ENCODE measurements at regions not wholly inside any gene's neighbourhood (a gene's known extent, or its start where the extent isn't known, plus 50 kb on each side); places are given as distances from the start of the nearest gene placed in this dataset.

DNA sequence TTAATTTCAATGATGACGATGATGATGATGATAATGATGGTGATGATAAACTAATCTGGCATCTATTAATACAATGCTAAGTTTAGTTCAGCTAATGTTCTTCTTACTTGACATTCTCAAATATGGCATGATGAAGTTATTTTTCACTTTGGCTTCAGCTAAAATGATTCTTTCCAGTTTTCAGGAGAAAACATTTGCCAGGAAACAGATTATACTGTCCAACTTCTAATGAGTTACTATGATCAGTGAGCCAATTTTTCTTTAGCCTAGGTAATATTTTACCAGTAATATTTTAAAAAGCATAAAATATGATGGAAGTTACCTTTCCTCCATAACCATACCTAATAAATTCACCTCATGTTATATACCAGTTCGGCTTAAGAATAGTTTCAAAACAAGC, 245.7 kb upstream of the CSNK1A1L start:
- TF ChIP-seq EZH2 (IDR thresholded peaks at IDR 0.05; ENCODE audit: low read depth): no peak
- TF ChIP-seq, protein P1, sequence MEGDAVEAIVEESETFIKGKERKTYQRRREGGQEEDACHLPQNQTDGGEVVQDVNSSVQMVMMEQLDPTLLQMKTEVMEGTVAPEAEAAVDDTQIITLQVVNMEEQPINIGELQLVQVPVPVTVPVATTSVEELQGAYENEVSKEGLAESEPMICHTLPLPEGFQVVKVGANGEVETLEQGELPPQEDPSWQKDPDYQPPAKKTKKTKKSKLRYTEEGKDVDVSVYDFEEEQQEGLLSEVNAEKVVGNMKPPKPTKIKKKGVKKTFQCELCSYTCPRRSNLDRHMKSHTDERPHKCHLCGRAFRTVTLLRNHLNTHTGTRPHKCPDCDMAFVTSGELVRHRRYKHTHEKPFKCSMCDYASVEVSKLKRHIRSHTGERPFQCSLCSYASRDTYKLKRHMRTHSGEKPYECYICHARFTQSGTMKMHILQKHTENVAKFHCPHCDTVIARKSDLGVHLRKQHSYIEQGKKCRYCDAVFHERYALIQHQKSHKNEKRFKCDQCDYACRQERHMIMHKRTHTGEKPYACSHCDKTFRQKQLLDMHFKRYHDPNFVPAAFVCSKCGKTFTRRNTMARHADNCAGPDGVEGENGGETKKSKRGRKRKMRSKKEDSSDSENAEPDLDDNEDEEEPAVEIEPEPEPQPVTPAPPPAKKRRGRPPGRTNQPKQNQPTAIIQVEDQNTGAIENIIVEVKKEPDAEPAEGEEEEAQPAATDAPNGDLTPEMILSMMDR (conservative IDR thresholded peaks at IDR 0.05): no peak
- ChIA-PET CTCF (no interaction called here), POLR2A (ENCODE audit: unreplicated experiment) (no interaction called here)
- no peaks in the 10 kb centered on the region for H3K4me1 ChIP-seq (replicated peaks; ENCODE audit: insufficient read depth)
- H3F3A ChIP-seq (ENCODE audit: insufficient read depth, low read depth): no peaks in the 10 kb centered on the region
- no TSS peak for BruUV-seq (replicated peaks)
- DNase-seq: no peak
- H3K9me2 ChIP-seq (ENCODE audit: insufficient read depth): no peaks in the 10 kb centered on the region
- intact Hi-C loops (cut with micrococcal nuclease; ENCODE audit: unreplicated experiment): loop anchor here (5.0 kb wide), 1 partner anchor 1246 kb away; no protein-coding TSS in a partner anchor
- no peak overlapping the region for H3K4me2 ChIP-seq
- no peaks in the 10 kb centered on the region for H4K20me1 ChIP-seq (ENCODE audit: insufficient read depth)
- no peak overlapping the region for H3K4me3 ChIP-seq
- no peaks in the 10 kb centered on the region for H3K79me2 ChIP-seq (ENCODE audit: low read depth)
- H3K27ac ChIP-seq: no peak overlapping the region
- H3K9me3 ChIP-seq (ENCODE audit: insufficient read depth, low read depth): no peaks in the 10 kb centered on the region
- H3K36me3 ChIP-seq (ENCODE audit: low read depth): no peaks in the 10 kb centered on the region
- no peak overlapping the region for H2AFZ ChIP-seq
- no peaks in the 10 kb centered on the region for H3K27me3 ChIP-seq (ENCODE audit: insufficient read depth, low read depth)

- no TSS peak for BruUV-seq (replicated peaks)
- H3K9me3 ChIP-seq (ENCODE audit: insufficient read depth, low read depth): no peaks in the 10 kb centered on the region
- no peaks in the 10 kb centered on the region for H3K79me2 ChIP-seq (ENCODE audit: low read depth)
- no peak for TF ChIP-seq EZH2 (IDR thresholded peaks at IDR 0.05; ENCODE audit: low read depth)
- TF ChIP-seq, protein P1 (conservative IDR thresholded peaks at IDR 0.05): no peak
- no peak for DNase-seq
- no peaks in the 10 kb centered on the region for H3K27me3 ChIP-seq (ENCODE audit: insufficient read depth, low read depth)
- H3K4me3 ChIP-seq: no peak overlapping the region
- POLR2A ChIA-PET (ENCODE audit: unreplicated experiment): no interaction called here
- H2AFZ ChIP-seq: no peak overlapping the region
- intact Hi-C loops (cut with micrococcal nuclease; ENCODE audit: unreplicated experiment): loop anchor here (5.0 kb wide), 1 partner anchor 1247 kb away; no protein-coding TSS in a partner anchor
- H3F3A ChIP-seq (ENCODE audit: insufficient read depth, low read depth): no peaks in the 10 kb centered on the region
- no peaks in the 10 kb centered on the region for H3K9me2 ChIP-seq (ENCODE audit: insufficient read depth)
- no peaks in the 10 kb centered on the region for H4K20me1 ChIP-seq (ENCODE audit: insufficient read depth)
- H3K27ac ChIP-seq: no peak overlapping the region
- CTCF ChIA-PET: no interaction called here
- no peaks in the 10 kb centered on the region for H3K4me1 ChIP-seq (replicated peaks; ENCODE audit: insufficient read depth)
- no peaks in the 10 kb centered on the region for H3K36me3 ChIP-seq (ENCODE audit: low read depth)
- H3K4me2 ChIP-seq: no peak overlapping the region
Measured at GRCh38 chr13:37349916-37350315, 244.5 kb upstream of the CSNK1A1L start.

- H3F3A ChIP-seq (ENCODE audit: insufficient read depth, low read depth): no peaks in the 10 kb centered on the region
- no peak for DNase-seq
- no peak overlapping the region for H3K4me3 ChIP-seq
- no peaks in the 10 kb centered on the region for H3K9me3 ChIP-seq (ENCODE audit: insufficient read depth, low read depth)
- no peaks in the 10 kb centered on the region for H3K4me1 ChIP-seq (replicated peaks; ENCODE audit: insufficient read depth)
- no peak overlapping the region for H3K4me2 ChIP-seq
- POLR2A ChIA-PET (ENCODE audit: unreplicated experiment): no interaction called here
- no TSS peak for BruUV-seq (replicated peaks)
- TF ChIP-seq, protein P1 (conservative IDR thresholded peaks at IDR 0.05): no peak
- no peak for TF ChIP-seq EZH2 (IDR thresholded peaks at IDR 0.05; ENCODE audit: low read depth)
- CTCF ChIA-PET: no interaction called here
- intact Hi-C loops (cut with micrococcal nuclease; ENCODE audit: unreplicated experiment): no loop called here
- no peaks in the 10 kb centered on the region for H3K27me3 ChIP-seq (ENCODE audit: insufficient read depth, low read depth)
- H4K20me1 ChIP-seq (ENCODE audit: insufficient read depth): no peaks in the 10 kb centered on the region
- no peaks in the 10 kb centered on the region for H3K9me2 ChIP-seq (ENCODE audit: insufficient read depth)
- no peaks in the 10 kb centered on the region for H3K36me3 ChIP-seq (ENCODE audit: low read depth)
- no peaks in the 10 kb centered on the region for H3K79me2 ChIP-seq (ENCODE audit: low read depth)
- no peak overlapping the region for H2AFZ ChIP-seq
- no peak overlapping the region for H3K27ac ChIP-seq
Measured at GRCh38 chr13:37348916-37349643, 243.6 kb upstream of the CSNK1A1L start.
